ENCODE measurements at regions not wholly inside any gene's neighbourhood (a gene's known extent, or its start where the extent isn't known, plus 50 kb on each side); places are given as distances from the start of the nearest gene placed in this dataset.
"Not testable (repeated sequence)": the region's sequence is repeated elsewhere in the genome, so short reads cannot be mapped to it uniquely, and the experiment has no call there.

GRCh38 chr5:163916376-163916775 lies 411.0 kb downstream of the MAT2B start:
- H3K4me3 ChIP-seq (ENCODE audit: low read length): no peak overlapping the region
- no peak for TF ChIP-seq CTCF (conservative IDR thresholded peaks at IDR 0.05; ENCODE audit: low read depth, low read length)
- no peak for DNase-seq (ENCODE audit: low read depth)

GRCh38 chr5:163916861-163917260 lies 411.4 kb downstream of the MAT2B start:
- no peak for DNase-seq (ENCODE audit: low read depth)
- no peak overlapping the region for H3K4me3 ChIP-seq (ENCODE audit: low read length)
- no peak for TF ChIP-seq CTCF (conservative IDR thresholded peaks at IDR 0.05; ENCODE audit: low read depth, low read length)

- DNase-seq (ENCODE audit: low read depth): no peak
- no peak for TF ChIP-seq CTCF (conservative IDR thresholded peaks at IDR 0.05; ENCODE audit: low read depth, low read length)
- H3K4me3 ChIP-seq (ENCODE audit: low read length): no peak overlapping the region
These were observed 412.3 kb downstream of the MAT2B start for GRCh38 chr5:163917747-163918146.

GRCh38 chr5:163934990-163935389 lies 429.6 kb downstream of the MAT2B start:
- not testable (repeated sequence) for H3K4me3 ChIP-seq (ENCODE audit: low read length); DNase-seq (ENCODE audit: low read depth)

DNA sequence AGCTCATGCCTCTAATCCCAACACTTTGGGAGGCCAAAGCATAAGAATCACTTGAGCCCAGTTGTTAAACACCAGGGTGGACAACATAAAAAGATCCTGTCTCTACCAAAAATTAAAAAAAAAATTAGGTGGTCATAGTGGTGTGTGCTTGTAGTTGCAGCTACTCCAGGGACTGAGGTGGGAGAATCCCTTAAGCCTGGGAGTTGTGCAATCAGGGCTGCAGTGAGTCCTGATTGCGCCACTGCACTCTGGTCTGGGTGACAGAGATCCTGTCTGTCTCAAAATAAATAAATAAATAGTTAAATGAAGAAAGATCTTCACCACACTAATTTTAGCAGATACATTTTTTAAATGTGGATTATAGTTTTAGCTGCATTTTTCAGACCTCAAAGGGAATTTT lies 433.2 kb downstream of the MAT2B start:
- no peak for DNase-seq (ENCODE audit: low read depth)
- TF ChIP-seq CTCF (conservative IDR thresholded peaks at IDR 0.05; ENCODE audit: low read depth, low read length): no peak
- no peak overlapping the region for H3K4me3 ChIP-seq (ENCODE audit: low read length)

- no peak overlapping the region for H3K4me3 ChIP-seq (ENCODE audit: low read length)
- no peak for DNase-seq (ENCODE audit: low read depth)
- TF ChIP-seq CTCF (conservative IDR thresholded peaks at IDR 0.05; ENCODE audit: low read depth, low read length): no peak
These were observed 435.7 kb downstream of the MAT2B start for GRCh38 chr5:163941079-163941478.

DNA sequence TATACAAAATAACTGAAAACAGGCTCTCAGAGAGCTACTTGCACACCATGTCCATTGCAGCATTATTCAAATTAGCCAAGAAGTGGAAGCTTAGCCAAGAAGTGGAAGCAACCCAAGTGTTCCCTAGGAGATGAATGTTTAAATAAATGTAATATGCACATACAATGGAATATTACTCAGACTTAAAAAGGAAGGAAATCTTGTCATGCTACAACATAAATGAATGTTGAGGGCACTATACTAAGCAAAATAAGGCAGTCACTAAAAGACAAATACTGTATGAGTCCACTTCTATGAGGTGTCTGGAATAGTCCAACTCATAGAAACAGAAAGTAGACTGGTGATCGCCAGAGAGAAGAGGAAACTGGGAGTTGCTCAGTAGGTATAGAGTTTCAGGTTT lies 438.1 kb downstream of the MAT2B start:
- DNase-seq (ENCODE audit: low read depth): no peak
- TF ChIP-seq CTCF (conservative IDR thresholded peaks at IDR 0.05; ENCODE audit: low read depth, low read length): no peak
- no peak overlapping the region for H3K4me3 ChIP-seq (ENCODE audit: low read length)

- no peak for TF ChIP-seq CTCF (conservative IDR thresholded peaks at IDR 0.05; ENCODE audit: low read depth, low read length)
- no peak overlapping the region for H3K4me3 ChIP-seq (ENCODE audit: low read length)
- DNase-seq (ENCODE audit: low read depth): no peak
These were observed 439.3 kb downstream of the MAT2B start for GRCh38 chr5:163944738-163945137.
